Mammary epithelial cell (primary cell): ENCODE measurements at regions not wholly inside any gene's neighbourhood (a gene's known extent, or its start where the extent isn't known, plus 50 kb on each side); places are given as distances from the start of the nearest gene placed in this dataset.

ENCODE experiments used
- CTCF ChIP-seq, 2 donors: IDR thresholded peaks in 1 of 2; conservative IDR thresholded peaks in 1 of 2; 2 replicates each; pipeline ENCODE4 v1.5.1; 2011 to 2012; ENCODE audit warnings: inconsistent platforms in 2 of 2, low read length in 2 of 2, mild to moderate bottlenecking in 2 of 2, control low read depth in 1 of 2, low read depth in 1 of 2; ENCODE audit not compliant: insufficient read depth in 1 of 2; ENCODE audit errors: extremely low read depth in 1 of 2
- EZH2 ChIP-seq: IDR thresholded peaks from 2 replicates; pipeline ENCODE4 v1.6.1; 2012; ENCODE audit warnings: low read length, inconsistent platforms, borderline replicate concordance

- TF ChIP-seq EZH2 (no peak), CTCF (conservative IDR thresholded peaks at IDR 0.05 in 1 of 2, IDR thresholded peaks at IDR 0.05 in 1 of 2; ENCODE audit: extremely low read depth in 1 of 2, insufficient read depth in 1 of 2, low read depth in 1 of 2, low read length in 2 of 2) (no peak)
Measured at GRCh38 chr10:63761243-63761642, 240.0 kb downstream of the REEP3 start.
